ENCODE measurements at regions not wholly inside any gene's neighbourhood (a gene's known extent, or its start where the extent isn't known, plus 50 kb on each side); places are given as distances from the start of the nearest gene placed in this dataset.

- Mint-ChIP-seq H3K4me3 (no peak overlapping the region), H3K9me3 (no peaks in the 10 kb centered on the region), H3K36me3 (no peaks in the 10 kb centered on the region), H3K4me1 (no peaks in the 10 kb centered on the region), H3K27ac (no peak overlapping the region), H3K27me3 (ENCODE audit: low read depth in 3 of 3) (peaks cover 0 to 2% (median 0%) of the 10 kb centered on the region in 3 donors)
- Histone ChIP-seq H2AFZ (ENCODE audit: insufficient read depth, low read depth, low read length, poor library complexity, severe bottlenecking) (no peak overlapping the region), H3K9me3 (replicated peaks in 1 of 2; ENCODE audit: control insufficient read depth in 1 of 2, insufficient read depth in 1 of 2, low read length in 2 of 2) (no peaks in the 10 kb centered on the region), H3K4me1 (ENCODE audit: control insufficient read depth in 1 of 2, insufficient read depth in 2 of 2, low read length in 2 of 2) (no peaks in the 10 kb centered on the region), H3K79me2 (ENCODE audit: insufficient read depth, low read length) (no peaks in the 10 kb centered on the region), H3K9ac (ENCODE audit: insufficient read depth, low read length, poor library complexity, severe bottlenecking) (no peak overlapping the region), H3K27me3 (ENCODE audit: control insufficient read depth in 2 of 2, insufficient read depth in 2 of 2, low read length in 2 of 2) (no peaks in the 10 kb centered on the region), H3K4me3 (replicated peaks in 1 of 3; ENCODE audit: low read depth in 2 of 3, low read length in 3 of 3) (no peak overlapping the region), H3K27ac (ENCODE audit: low read depth in 1 of 2, low read length in 2 of 2) (no peak overlapping the region), H3K4me2 (replicated peaks; ENCODE audit: extremely low read depth, low read length, poor library complexity, severe bottlenecking) (no peak overlapping the region), H4K20me1 (ENCODE audit: insufficient read depth, low read length) (no peaks in the 10 kb centered on the region), H3K36me3 (replicated peaks in 1 of 2; ENCODE audit: control insufficient read depth in 1 of 2, insufficient read depth in 2 of 2, low read length in 2 of 2) (no peaks in the 10 kb centered on the region)
- intact Hi-C loops (cut with micrococcal nuclease), result no loop called here
- no peak for TF ChIP-seq CTCF (IDR thresholded peaks at IDR 0.05)
- no CpG with 5 or more reads among the region's 1 CpG for WGBS (ENCODE audit: insufficient coverage)
- no peak for DNase-seq
Measured at GRCh38 chr11:104301776-104302175, 137.8 kb upstream of the PDGFD start.

DNA sequence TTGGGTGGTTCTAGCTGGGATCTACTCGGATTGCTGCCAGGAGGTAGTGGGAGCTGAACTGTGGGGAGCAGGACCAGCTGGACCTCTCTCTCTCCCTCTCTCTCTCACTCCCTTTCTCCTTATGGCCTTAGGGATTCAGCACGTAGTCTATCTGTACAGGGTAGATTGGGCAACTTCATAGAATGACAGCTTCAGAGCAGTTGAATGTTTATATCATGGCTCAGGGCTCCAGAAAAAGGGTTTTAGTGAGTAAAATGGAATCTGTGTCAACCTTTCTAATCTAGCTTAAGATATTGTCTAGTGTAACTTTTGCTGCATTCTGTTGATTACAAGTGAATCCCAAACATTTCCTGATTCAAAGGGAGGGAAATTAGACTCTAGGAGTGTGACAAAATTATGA is 127.7 kb upstream of the PDGFD start:
- Mint-ChIP-seq H3K4me1 (no peaks in the 10 kb centered on the region), H3K4me3 (no peak overlapping the region), H3K27me3 (ENCODE audit: low read depth in 3 of 3) (no peaks in the 10 kb centered on the region), H3K36me3 (no peaks in the 10 kb centered on the region), H3K27ac (no peak overlapping the region), H3K9me3 (peaks cover 0 to 3% (median 0%) of the 10 kb centered on the region in 7 donors)
- Histone ChIP-seq H3K27ac (ENCODE audit: low read depth in 1 of 2, low read length in 2 of 2) (no peak overlapping the region), H2AFZ (ENCODE audit: insufficient read depth, low read depth, low read length, poor library complexity, severe bottlenecking) (no peak overlapping the region), H3K4me1 (ENCODE audit: control insufficient read depth in 1 of 2, insufficient read depth in 2 of 2, low read length in 2 of 2) (no peaks in the 10 kb centered on the region), H3K9me3 (replicated peaks in 1 of 2; ENCODE audit: control insufficient read depth in 1 of 2, insufficient read depth in 1 of 2, low read length in 2 of 2) (no peaks in the 10 kb centered on the region), H3K79me2 (ENCODE audit: insufficient read depth, low read length) (no peaks in the 10 kb centered on the region), H3K4me2 (replicated peaks; ENCODE audit: extremely low read depth, low read length, poor library complexity, severe bottlenecking) (no peak overlapping the region), H4K20me1 (ENCODE audit: insufficient read depth, low read length) (no peaks in the 10 kb centered on the region), H3K36me3 (replicated peaks in 1 of 2; ENCODE audit: control insufficient read depth in 1 of 2, insufficient read depth in 2 of 2, low read length in 2 of 2) (no peaks in the 10 kb centered on the region), H3K9ac (ENCODE audit: insufficient read depth, low read length, poor library complexity, severe bottlenecking) (no peak overlapping the region), H3K27me3 (ENCODE audit: control insufficient read depth in 2 of 2, insufficient read depth in 2 of 2, low read length in 2 of 2) (no peaks in the 10 kb centered on the region), H3K4me3 (replicated peaks in 1 of 3; ENCODE audit: low read depth in 2 of 3, low read length in 3 of 3) (no peak overlapping the region)
- TF ChIP-seq CTCF (IDR thresholded peaks at IDR 0.05), result no peak
- intact Hi-C loops (cut with micrococcal nuclease), result no loop called here
- DNase-seq, result no peak
- no CpG with 5 or more reads among the region's 2 CpGs for WGBS (ENCODE audit: insufficient coverage)

Data from CD14-positive monocyte (primary cell).